Endodermal cell (in vitro differentiated cells): ENCODE measurements at regions not wholly inside any gene's neighbourhood (a gene's known extent, or its start where the extent isn't known, plus 50 kb on each side); places are given as distances from the start of the nearest gene placed in this dataset.

Source experiments
- DNase-seq: peaks from one replicate; pipeline ENCODE4 v3.0.0-alpha.2; 2017
- H3K27ac ChIP-seq: 2 replicates; pipeline ENCODE4 v1.5.1; 2013; ENCODE audit warnings: mild to moderate bottlenecking, low read depth, low read length, moderate library complexity
- H3K27me3 ChIP-seq: 2 replicates; pipeline ENCODE4 v1.6.1; 2013; ENCODE audit warnings: mild to moderate bottlenecking, low read length, moderate library complexity; ENCODE audit not compliant: insufficient read depth, control insufficient read depth, poor library complexity, severe bottlenecking
- H3K36me3 ChIP-seq: 2 replicates; pipeline ENCODE4 v1.7.0; 2013; ENCODE audit warnings: mild to moderate bottlenecking, low read length, moderate library complexity; ENCODE audit not compliant: control insufficient read depth, insufficient read depth
- H3K4me1 ChIP-seq: one replicate; pipeline ENCODE4 v1.7.0; 2013; ENCODE audit warnings: low read length; ENCODE audit not compliant: control insufficient read depth, insufficient read depth
- H3K4me3 ChIP-seq: 2 replicates; pipeline ENCODE4 v1.5.1; 2013; ENCODE audit warnings: mild to moderate bottlenecking, low read length, moderate library complexity
- H3K9ac ChIP-seq: 2 replicates; pipeline ENCODE4 v1.6.1; 2013; ENCODE audit warnings: mild to moderate bottlenecking, low read length, moderate library complexity; ENCODE audit not compliant: poor library complexity, severe bottlenecking; ENCODE audit errors: extremely low read depth
- H3K9me3 ChIP-seq: 2 replicates; pipeline ENCODE4 v1.6.1; 2013; ENCODE audit warnings: mild to moderate bottlenecking, low read length, moderate library complexity; ENCODE audit not compliant: control insufficient read depth
- H3K27ac Mint-ChIP-seq: 2 replicates; pipeline ENCODE4 v1.8.0; 2020; ENCODE audit warnings: mixed read lengths
- H3K27me3 Mint-ChIP-seq: 2 replicates; pipeline ENCODE4 v1.8.0; 2021; ENCODE audit warnings: mild to moderate bottlenecking, mixed read lengths; ENCODE audit not compliant: insufficient read depth
- H3K36me3 Mint-ChIP-seq: 2 replicates; pipeline ENCODE4 v1.8.0; 2020; ENCODE audit warnings: low read depth, mixed read lengths
- H3K4me1 Mint-ChIP-seq: 2 replicates; pipeline ENCODE4 v1.8.0; 2020; ENCODE audit warnings: mixed read lengths
- H3K4me3 Mint-ChIP-seq: 2 replicates; pipeline ENCODE4 v1.8.0; 2020; ENCODE audit warnings: mild to moderate bottlenecking, moderate library complexity, mixed read lengths
- H3K9me3 Mint-ChIP-seq: 2 replicates; pipeline ENCODE4 v1.8.0; 2020; ENCODE audit warnings: mild to moderate bottlenecking, mixed read lengths
- CTCF ChIP-seq: fragments of 200-600 bp; sonication (generic); conservative IDR thresholded peaks from 2 replicates; pipeline ENCODE4 v1.5.0; 2021; ENCODE audit warnings: antibody characterized with exemption, mild to moderate bottlenecking
- WGBS, 2 experiments: methylation state at CpG; one replicate each; pipeline versions ENCODE4 v1.1.5 to v1.1.7; 2013; ENCODE audit warnings: missing lambda C conversion rate in 2 of 2, mixed read lengths in 1 of 2; ENCODE audit not compliant: insufficient coverage in 1 of 2, insufficient read length in 1 of 2; 5-methylcytosine and 5-hydroxymethylcytosine counted together

DNA sequence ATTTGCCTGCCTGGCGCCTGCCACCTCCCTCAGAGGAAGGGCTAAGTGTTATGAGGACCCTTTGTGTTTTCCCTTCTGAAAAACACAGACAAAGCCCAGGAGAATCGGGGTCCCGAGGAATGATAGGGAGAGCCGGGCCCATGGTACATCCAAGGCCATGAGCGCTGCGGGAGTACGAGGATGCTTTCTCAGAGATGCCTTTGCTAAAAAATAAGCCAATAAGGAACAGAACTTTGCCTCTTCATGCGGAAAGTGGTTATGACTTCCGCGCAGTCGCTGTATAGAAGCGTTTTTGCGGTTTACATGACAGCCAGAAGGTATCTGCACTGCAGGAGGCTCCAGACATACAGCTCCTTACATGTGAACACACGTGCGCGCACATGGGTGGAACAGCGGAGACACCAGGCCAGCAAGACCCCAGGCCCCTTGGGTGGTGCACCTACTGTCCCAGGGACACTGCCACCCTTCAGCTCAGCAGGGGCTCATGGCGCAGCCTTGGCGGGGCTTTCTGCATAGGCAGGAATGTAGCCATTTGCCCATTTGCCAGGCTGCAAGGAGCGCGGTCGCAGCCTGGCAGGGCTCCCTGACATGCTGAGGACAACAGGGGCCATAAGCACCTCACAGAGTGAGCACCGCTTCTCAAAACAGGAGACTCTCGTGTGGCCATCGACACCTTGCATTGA is 252.4 kb upstream of the SALL3 start:
- H3K27ac Mint-ChIP-seq = no peak overlapping the region
- no peaks in the 10 kb centered on the region for H3K36me3 ChIP-seq
- peak; percentile 17 for DNase-seq
- no peaks in the 10 kb centered on the region for H3K27me3 ChIP-seq
- no peak overlapping the region for H3K27ac ChIP-seq
- no peak overlapping the region for H3K4me3 Mint-ChIP-seq
- H3K27me3 Mint-ChIP-seq = peaks cover under 1% of the 10 kb centered on the region
- no peak for TF ChIP-seq CTCF
- no peaks in the 10 kb centered on the region for H3K9me3 ChIP-seq
- no peaks in the 10 kb centered on the region for H3K36me3 Mint-ChIP-seq
- no peaks in the 10 kb centered on the region for H3K9me3 Mint-ChIP-seq
- no peaks in the 10 kb centered on the region for H3K4me1 ChIP-seq
- H3K9ac ChIP-seq = no peak overlapping the region
- 95 to 97% methylated on average over 24 to 25 of the region's 25 CpGs for WGBS, 2 experiments
- no peak overlapping the region for H3K4me3 ChIP-seq
- peaks cover 4% of the 10 kb centered on the region for H3K4me1 Mint-ChIP-seq

DNA sequence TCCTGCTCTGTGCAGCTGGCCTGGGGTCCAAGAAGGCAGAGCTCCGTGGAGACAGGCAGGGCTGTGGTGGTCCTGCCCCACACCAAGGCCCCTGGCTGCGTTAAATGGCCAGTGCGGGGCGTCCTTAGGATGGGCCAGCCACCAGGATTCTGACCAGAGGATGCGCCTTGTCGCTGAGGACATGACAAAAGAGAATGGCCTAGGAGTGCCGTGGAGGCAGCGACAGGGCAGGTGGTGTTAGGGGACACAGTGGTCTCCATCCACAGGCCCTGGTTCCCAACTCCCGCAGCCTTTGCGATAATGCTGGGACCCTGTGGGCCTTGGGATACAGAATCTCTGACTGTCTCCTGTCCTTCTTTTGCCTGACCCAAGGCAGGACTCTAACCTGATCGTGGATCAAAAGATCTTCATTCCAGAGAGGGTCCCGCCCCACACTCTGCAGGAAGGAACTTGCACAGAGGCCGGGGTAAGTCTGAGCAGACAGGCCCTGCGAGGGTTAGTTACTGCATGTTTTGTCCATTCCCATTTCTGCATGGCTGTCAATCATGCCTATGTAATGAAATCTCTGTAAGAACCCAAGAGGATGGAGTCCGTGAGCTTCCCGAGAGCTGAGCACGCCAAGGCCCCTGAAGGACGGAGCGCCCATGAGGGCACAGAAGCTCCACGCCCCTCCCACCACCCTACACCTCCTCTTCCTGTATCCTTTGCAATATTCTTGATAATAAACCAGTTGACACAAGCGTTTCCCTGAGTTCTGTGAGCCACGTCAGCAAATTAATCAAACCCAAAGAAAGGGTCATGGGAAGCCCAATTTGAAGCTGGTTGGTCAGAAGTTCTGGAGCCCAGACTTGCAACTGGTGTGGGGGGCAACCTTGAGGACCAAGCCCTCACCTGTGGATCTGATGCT is 251.5 kb upstream of the SALL3 start:
- no peaks in the 10 kb centered on the region for H3K27me3 ChIP-seq
- no peak overlapping the region for H3K27ac ChIP-seq
- 94 to 98% methylated on average over 10 to 22 of the region's 22 CpGs for WGBS, 2 experiments
- Mint-ChIP-seq H3K9me3 (no peaks in the 10 kb centered on the region), H3K36me3 (no peaks in the 10 kb centered on the region), H3K4me3 (no peak overlapping the region), H3K4me1 (peaks cover 4% of the 10 kb centered on the region), H3K27me3 (no peaks in the 10 kb centered on the region), H3K27ac (no peak overlapping the region)
- no peak overlapping the region for H3K4me3 ChIP-seq
- no peaks in the 10 kb centered on the region for H3K4me1 ChIP-seq
- DNase-seq = peak; percentile 26
- no peaks in the 10 kb centered on the region for H3K9me3 ChIP-seq
- no peaks in the 10 kb centered on the region for H3K36me3 ChIP-seq
- no peak for TF ChIP-seq CTCF
- H3K9ac ChIP-seq = no peak overlapping the region

DNA sequence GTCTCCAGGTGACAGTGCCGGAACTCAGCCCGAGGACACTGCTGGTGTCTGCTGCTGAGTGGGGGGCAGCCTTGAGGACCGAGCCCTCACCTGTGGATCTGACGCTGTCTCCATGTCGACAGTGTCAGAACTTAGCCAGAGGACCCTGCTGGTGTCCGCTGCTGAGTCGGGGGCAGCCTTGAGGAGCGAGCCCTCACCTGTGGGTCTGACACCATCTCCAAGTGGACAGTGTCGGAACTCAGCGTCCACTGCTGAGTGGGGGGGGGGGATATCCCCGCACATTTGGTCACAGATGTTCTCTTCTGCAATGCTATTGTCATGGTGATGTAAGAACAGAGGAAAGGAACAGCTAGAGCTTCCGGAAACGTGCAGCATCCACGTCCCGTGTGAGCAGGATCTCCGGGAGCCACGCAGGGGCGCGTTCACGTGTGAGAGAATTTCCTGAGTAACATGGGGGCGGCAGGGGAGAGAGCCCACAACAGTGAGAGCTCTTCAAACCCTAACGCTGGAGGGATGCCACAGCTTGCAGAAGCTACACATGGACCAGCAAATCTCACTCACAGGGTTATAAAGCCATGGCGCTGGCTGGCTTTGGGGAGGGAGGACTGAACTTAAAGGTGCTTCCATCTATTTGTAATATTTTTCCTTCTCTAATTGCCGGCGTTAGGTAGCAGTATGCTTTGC is 250.7 kb upstream of the SALL3 start:
- DNase-seq = peak; percentile 38
- Mint-ChIP-seq H3K27me3 (no peaks in the 10 kb centered on the region), H3K9me3 (no peaks in the 10 kb centered on the region), H3K4me3 (no peak overlapping the region), H3K27ac (no peak overlapping the region), H3K36me3 (no peaks in the 10 kb centered on the region), H3K4me1 (peaks cover 2% of the 10 kb centered on the region)
- no peak for TF ChIP-seq CTCF
- H3K9ac ChIP-seq = no peak overlapping the region
- no peaks in the 10 kb centered on the region for H3K27me3 ChIP-seq
- no peaks in the 10 kb centered on the region for H3K9me3 ChIP-seq
- no peaks in the 10 kb centered on the region for H3K36me3 ChIP-seq
- 91 to 93% methylated on average over 13 to 25 of the region's 25 CpGs for WGBS, 2 experiments
- no peak overlapping the region for H3K4me3 ChIP-seq
- no peaks in the 10 kb centered on the region for H3K4me1 ChIP-seq
- H3K27ac ChIP-seq = no peak overlapping the region
